ENCODE measurements at regions not wholly inside any gene's neighbourhood (a gene's known extent, or its start where the extent isn't known, plus 50 kb on each side); places are given as distances from the start of the nearest gene placed in this dataset.

- ATAC-seq (ENCODE audit: low read depth) (no peak), DNase-seq (no peak)
- Histone ChIP-seq H4K5ac (ENCODE audit: low read depth, low read length) (no peak overlapping the region), H2BK15ac (ENCODE audit: low read depth, low read length) (no peak overlapping the region), H3K56ac (ENCODE audit: extremely low read depth, insufficient read depth, low read length) (no peak overlapping the region), H3K27ac (ENCODE audit: insufficient read depth, low read length) (no peak overlapping the region), H3K79me1 (ENCODE audit: low read depth in 1 of 2, low read length in 2 of 2) (no peaks in the 10 kb centered on the region), H2BK5ac (ENCODE audit: low read depth, low read length, poor library complexity, severe bottlenecking) (no peak overlapping the region), H2AFZ (replicated peaks; ENCODE audit: low read length, poor library complexity) (no peak overlapping the region), H3K27me3 (ENCODE audit: control insufficient read depth, insufficient read depth, low read length) (no peaks in the 10 kb centered on the region), H3K4me1 (ENCODE audit: control insufficient read depth, insufficient read depth, low read length) (no peaks in the 10 kb centered on the region), H3K4me2 (ENCODE audit: low read depth, low read length) (no peak overlapping the region), H3K36me3 (ENCODE audit: control insufficient read depth, insufficient read depth, low read length) (no peaks in the 10 kb centered on the region), H3K9me1 (ENCODE audit: insufficient read depth, low read length) (no peaks in the 10 kb centered on the region), H3K14ac (replicated peaks; ENCODE audit: low read depth, low read length) (no peak overlapping the region), H2BK120ac (ENCODE audit: low read depth, low read length) (no peak overlapping the region), H3K4me3 (ENCODE audit: insufficient read depth, low read depth, low read length) (no peak overlapping the region), H3K9ac (ENCODE audit: low read depth, low read length) (no peak overlapping the region), H3K23ac (ENCODE audit: low read depth, low read length) (no peak overlapping the region), H2AK9ac (replicated peaks; ENCODE audit: low read depth, low read length, poor library complexity) (no peak overlapping the region), H2AK5ac (ENCODE audit: low read depth, low read length) (no peak overlapping the region), H4K91ac (ENCODE audit: insufficient read depth, low read depth, low read length) (no peak overlapping the region), H4K20me1 (ENCODE audit: insufficient read depth, low read length) (no peaks in the 10 kb centered on the region), H3K18ac (ENCODE audit: low read depth, low read length) (no peak overlapping the region), H4K8ac (ENCODE audit: low read depth in 2 of 2, low read length in 2 of 2) (no peak overlapping the region), H2BK20ac (ENCODE audit: low read depth, low read length) (no peak overlapping the region), H3K4ac (ENCODE audit: low read depth, low read length) (no peak overlapping the region), H3K9me3 (ENCODE audit: control insufficient read depth, insufficient read depth, low read length) (no peaks in the 10 kb centered on the region)
- BruUV-seq (replicated peaks): no TSS peak
- TF ChIP-seq SMC3 (IDR thresholded peaks at IDR 0.05; ENCODE audit: low read depth, low read length) (no peak), ELK1 (IDR thresholded peaks at IDR 0.05; ENCODE audit: borderline replicate concordance, low read depth, low read length) (no peak), RFX5 (IDR thresholded peaks at IDR 0.05; ENCODE audit: low read depth, low read length) (no peak), RCOR1 (IDR thresholded peaks at IDR 0.05; ENCODE audit: insufficient replicate concordance, low read length) (no peak), USF2 (IDR thresholded peaks at IDR 0.05; ENCODE audit: low read depth, low read length) (no peak), FOS (IDR thresholded peaks at IDR 0.05; ENCODE audit: low read depth, low read length) (no peak), CHD1 (IDR thresholded peaks at IDR 0.05; ENCODE audit: low read depth, low read length) (no peak), RAD21 (IDR thresholded peaks at IDR 0.05; ENCODE audit: low read length) (no peak), MXI1 (IDR thresholded peaks at IDR 0.05; ENCODE audit: borderline replicate concordance, low read depth, low read length) (no peak), MAFK (IDR thresholded peaks at IDR 0.05; ENCODE audit: low read depth, low read length) (no peak), CTCF (conservative IDR thresholded peaks at IDR 0.05; ENCODE audit: low read depth, low read length) (no peak)
- dilution Hi-C loops (cut with HindIII; ENCODE audit: low sequenced_read_pairs, unreplicated experiment): no loop called here
- in situ Hi-C loops (cut with MboI; ENCODE audit: low sequenced_read_pairs): no loop called here
- POLR2A ChIA-PET (ENCODE audit: unreplicated experiment): no interaction called here
- intact Hi-C loops (cut with micrococcal nuclease): no loop called here
- CTCF ChIA-PET: no interaction called here
Measured at GRCh38 chr13:84978851-84979250, 820.4 kb downstream of the SLITRK6 start.

Data from IMR-90 (cell line).